Effector memory CD8-positive, alpha-beta T cell (primary cell): ENCODE measurements at regions not wholly inside any gene's neighbourhood (a gene's known extent, or its start where the extent isn't known, plus 50 kb on each side); places are given as distances from the start of the nearest gene placed in this dataset.
"Not testable (repeated sequence)": the region's sequence is repeated elsewhere in the genome, so short reads cannot be mapped to it uniquely, and the experiment has no call there.

ENCODE experiments used
- ATAC-seq: fragments of 150-1000 bp; cut with Tn5 transposase; replicated peaks from 2 replicates; pipeline ENCODE4 v1.10.0; 2021; ENCODE audit warnings: mild to moderate bottlenecking, moderate library complexity
- DNase-seq, 3 experiments: peaks; one replicate each; pipeline ENCODE4 v3.0.0; 2021
- H3K27ac Mint-ChIP-seq, 2 donors: one replicate each; pipeline ENCODE4 v1.8.0; 2022; ENCODE audit warnings: mild to moderate bottlenecking in 2 of 2, mixed read lengths in 2 of 2, moderate library complexity in 2 of 2
- H3K27me3 Mint-ChIP-seq, 2 donors: one replicate each; pipeline ENCODE4 v1.8.0; 2022; ENCODE audit warnings: mixed read lengths in 2 of 2
- H3K36me3 Mint-ChIP-seq: one replicate; pipeline ENCODE4 v1.8.0; 2022; ENCODE audit warnings: mild to moderate bottlenecking, moderate library complexity, mixed read lengths; ENCODE audit not compliant: insufficient read depth
- H3K4me1 Mint-ChIP-seq, 2 donors: one replicate each; pipeline ENCODE4 v1.8.0; 2022; ENCODE audit warnings: low read depth in 2 of 2, mixed read lengths in 2 of 2
- H3K4me3 Mint-ChIP-seq, 2 donors: one replicate each; pipeline ENCODE4 v1.8.0; 2022; ENCODE audit warnings: mild to moderate bottlenecking in 2 of 2, mixed read lengths in 2 of 2, moderate library complexity in 2 of 2
- H3K9me3 Mint-ChIP-seq, 2 donors: one replicate each; pipeline ENCODE4 v1.8.0; 2022; ENCODE audit warnings: mixed read lengths in 2 of 2

DNA sequence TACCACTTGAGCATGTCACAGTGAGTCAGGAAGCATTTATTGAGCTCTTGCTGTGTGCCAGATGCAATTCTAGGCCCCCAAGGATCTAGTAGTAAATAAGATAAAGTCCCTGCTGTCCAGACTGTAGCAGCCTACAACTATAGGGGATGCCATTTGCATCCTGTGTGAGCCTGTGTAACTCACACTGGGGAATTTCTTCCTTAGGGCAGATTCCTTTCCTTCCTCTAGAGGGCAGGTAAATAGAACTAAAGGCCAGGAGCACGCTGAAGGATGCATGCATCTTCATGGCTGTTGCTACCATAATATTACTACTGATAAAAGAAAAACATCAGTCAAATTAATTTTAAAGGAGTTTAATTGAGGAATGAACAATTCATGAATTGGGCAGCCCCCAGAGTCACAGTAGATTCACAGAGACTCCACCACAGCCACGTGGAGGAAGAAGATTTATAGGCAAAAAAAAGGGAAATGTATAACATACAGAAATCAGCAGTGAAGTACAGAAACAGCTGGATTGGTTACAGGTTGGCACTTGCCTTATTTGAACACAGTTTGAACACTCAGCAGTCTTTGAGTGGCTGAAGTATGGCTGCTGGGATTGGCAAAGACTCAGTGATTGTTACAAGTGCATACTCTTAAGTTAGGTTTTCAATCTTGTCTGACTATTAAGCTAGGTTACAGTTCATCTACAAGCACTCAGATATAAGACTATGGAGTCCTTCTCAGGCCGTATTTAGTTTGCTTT lies 98.9 kb downstream of the ACTL7B start:
- no peak for ATAC-seq
- Mint-ChIP-seq H3K36me3 (no peaks in the 10 kb centered on the region), H3K4me1 (no peaks in the 10 kb centered on the region), H3K27me3 (peaks cover 14 to 16% of the 10 kb centered on the region in 2 donors), H3K4me3 (no peak overlapping the region), H3K27ac (no peak overlapping the region), H3K9me3 (peaks cover 0 to 9% of the 10 kb centered on the region in 2 donors)
- no peak for DNase-seq

DNA sequence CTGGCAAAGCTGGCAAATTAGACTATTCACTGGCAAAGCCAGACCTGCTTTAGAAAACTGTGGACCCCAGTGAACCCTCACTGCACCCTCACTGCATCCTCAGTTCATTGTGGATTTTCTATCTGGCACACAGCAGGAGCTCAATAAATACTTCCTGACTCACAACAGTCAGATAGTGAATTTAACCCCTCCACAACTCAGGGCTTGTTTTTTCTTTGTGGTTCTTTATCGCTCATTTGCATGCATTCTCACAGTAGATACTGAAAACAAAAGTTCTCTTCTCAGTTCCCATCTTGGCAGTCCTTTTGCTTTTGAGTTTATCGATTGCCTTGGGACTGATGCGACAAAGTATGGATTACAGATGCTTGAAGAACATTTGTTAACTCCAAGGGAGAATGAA lies 99.8 kb downstream of the ACTL7B start:
- H3K27ac Mint-ChIP-seq, result no peak overlapping the region
- no peak for DNase-seq

DNA sequence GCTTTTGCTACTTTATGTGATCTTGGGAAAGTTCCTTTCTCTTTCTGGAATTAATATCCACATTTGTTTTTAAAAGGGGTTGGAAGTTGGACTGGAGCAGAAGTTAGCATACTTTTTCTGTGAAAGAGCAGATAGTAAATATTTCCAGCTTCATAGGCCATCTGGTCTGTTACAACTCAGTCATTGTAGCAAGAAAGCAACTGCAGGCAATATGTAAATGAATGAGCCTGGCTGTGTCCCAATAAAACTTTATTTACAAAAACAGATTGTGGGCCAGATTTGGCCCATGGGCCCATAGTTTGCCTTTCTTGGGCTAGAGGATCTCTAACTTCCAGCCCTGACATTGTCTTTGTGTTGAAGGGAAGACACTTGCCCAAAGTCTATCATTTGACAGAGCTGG lies 104.4 kb downstream of the ACTL7B start:
- no peak overlapping the region for H3K27ac Mint-ChIP-seq
- no peaks in the 10 kb centered on the region for H3K27me3 Mint-ChIP-seq
- H3K9me3 Mint-ChIP-seq, result peaks cover 0 to 5% of the 10 kb centered on the region in 2 donors
- H3K36me3 Mint-ChIP-seq, result no peaks in the 10 kb centered on the region
- no peak for DNase-seq
- ATAC-seq, result no peak
- H3K4me3 Mint-ChIP-seq, result no peak overlapping the region
- H3K4me1 Mint-ChIP-seq, result no peaks in the 10 kb centered on the region

More for the DNA sequence above, 99.8 kb downstream of the ACTL7B start:
- H3K36me3 Mint-ChIP-seq, result no peaks in the 10 kb centered on the region
- no peak overlapping the region for H3K4me3 Mint-ChIP-seq
- H3K27me3 Mint-ChIP-seq, result peaks cover 14 to 16% of the 10 kb centered on the region in 2 donors
- peaks cover 0 to 9% of the 10 kb centered on the region in 2 donors for H3K9me3 Mint-ChIP-seq
- ATAC-seq, result no peak
- no peaks in the 10 kb centered on the region for H3K4me1 Mint-ChIP-seq

DNA sequence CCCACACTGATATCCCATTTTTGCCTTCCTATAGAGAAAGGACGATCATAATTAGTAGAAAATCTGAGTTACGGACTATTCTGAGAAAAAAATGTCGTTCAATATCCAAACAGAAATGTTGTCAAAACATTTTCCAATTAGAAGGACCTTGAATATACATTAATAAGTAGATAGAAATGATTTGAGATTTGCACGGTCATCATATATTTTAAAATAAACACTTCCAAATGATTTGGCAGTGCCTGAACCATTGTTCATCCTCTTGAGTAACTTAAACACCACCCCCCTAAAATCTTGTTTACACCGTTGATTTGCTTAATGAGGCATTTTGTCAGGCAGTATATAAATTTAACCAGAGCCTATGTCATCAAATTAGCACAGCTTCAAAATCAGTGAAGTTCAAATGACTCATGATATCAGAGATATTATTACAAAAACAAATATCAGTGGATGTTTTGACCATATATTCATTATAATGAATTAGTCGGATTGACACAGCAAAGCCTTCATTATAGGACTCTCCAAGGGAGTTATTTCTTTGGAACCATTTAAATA lies 105.0 kb downstream of the ACTL7B start:
- Mint-ChIP-seq H3K27ac (no peak overlapping the region), H3K9me3 (peaks cover 0 to 5% of the 10 kb centered on the region in 2 donors), H3K27me3 (no peaks in the 10 kb centered on the region), H3K36me3 (no peaks in the 10 kb centered on the region), H3K4me1 (no peaks in the 10 kb centered on the region), H3K4me3 (no peak overlapping the region)
- ATAC-seq (no peak), DNase-seq (no peak)

- H3K36me3 Mint-ChIP-seq, result no peaks in the 10 kb centered on the region
- ATAC-seq, result no peak
- H3K4me1 Mint-ChIP-seq, result no peaks in the 10 kb centered on the region
- no peak overlapping the region for H3K27ac Mint-ChIP-seq
- DNase-seq, result no peak
- peaks cover 0 to 2% of the 10 kb centered on the region in 2 donors for H3K9me3 Mint-ChIP-seq
- H3K27me3 Mint-ChIP-seq, result no peaks in the 10 kb centered on the region
- H3K4me3 Mint-ChIP-seq, result no peak overlapping the region
These were observed 107.0 kb downstream of the ACTL7B start for GRCh38 chr9:108748776-108749175.

DNA sequence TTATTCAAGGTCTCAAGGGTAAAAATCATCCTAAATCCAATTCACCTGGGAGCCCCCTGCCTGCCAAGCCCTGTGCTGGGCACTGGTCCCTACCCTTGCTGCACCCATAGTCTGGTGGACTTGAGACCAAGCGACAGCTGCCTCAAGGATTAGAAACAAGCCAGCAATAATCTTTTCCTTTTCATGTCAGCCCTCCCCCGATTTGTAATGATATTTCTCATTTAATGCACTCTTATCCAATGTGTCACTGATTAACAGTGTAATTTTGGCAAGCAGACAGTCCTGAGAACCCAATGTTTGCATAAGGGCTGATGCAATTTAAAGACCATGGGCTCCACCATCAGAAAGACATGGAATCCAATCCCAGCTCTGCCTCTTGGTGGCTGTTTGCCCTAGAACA lies 108.9 kb downstream of the ACTL7B start:
- Mint-ChIP-seq H3K4me1 (no peaks in the 10 kb centered on the region), H3K9me3 (peaks cover 0 to 3% of the 10 kb centered on the region in 2 donors), H3K27ac (no peak overlapping the region), H3K27me3 (no peaks in the 10 kb centered on the region), H3K4me3 (no peak overlapping the region), H3K36me3 (no peaks in the 10 kb centered on the region)
- ATAC-seq (no peak), DNase-seq (no peak)

DNA sequence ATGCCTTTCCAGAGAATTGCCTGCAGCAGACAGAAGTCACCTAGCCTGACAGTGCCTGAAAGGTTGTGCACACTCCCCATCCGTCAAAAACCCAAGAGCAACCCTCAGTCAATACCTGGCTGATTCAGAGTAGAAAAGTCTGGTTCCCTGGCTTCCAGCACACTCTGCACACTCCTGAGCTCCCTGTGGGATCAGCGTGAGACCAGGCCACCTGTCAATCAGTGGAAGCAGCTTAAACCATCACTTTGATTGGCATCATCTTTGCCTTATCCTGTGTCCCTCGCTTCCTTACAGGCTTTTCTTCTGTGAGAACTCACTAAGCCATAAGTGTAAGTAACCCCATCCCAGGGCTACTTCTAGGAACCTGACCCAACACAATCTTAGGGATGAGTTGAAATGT lies 109.8 kb downstream of the ACTL7B start:
- Mint-ChIP-seq H3K4me1 (no peaks in the 10 kb centered on the region), H3K9me3 (peaks cover 0 to 3% of the 10 kb centered on the region in 2 donors), H3K27me3 (no peaks in the 10 kb centered on the region), H3K36me3 (no peaks in the 10 kb centered on the region), H3K27ac (no peak overlapping the region), H3K4me3 (no peak overlapping the region)
- DNase-seq, result no peak
- no peak for ATAC-seq

DNA sequence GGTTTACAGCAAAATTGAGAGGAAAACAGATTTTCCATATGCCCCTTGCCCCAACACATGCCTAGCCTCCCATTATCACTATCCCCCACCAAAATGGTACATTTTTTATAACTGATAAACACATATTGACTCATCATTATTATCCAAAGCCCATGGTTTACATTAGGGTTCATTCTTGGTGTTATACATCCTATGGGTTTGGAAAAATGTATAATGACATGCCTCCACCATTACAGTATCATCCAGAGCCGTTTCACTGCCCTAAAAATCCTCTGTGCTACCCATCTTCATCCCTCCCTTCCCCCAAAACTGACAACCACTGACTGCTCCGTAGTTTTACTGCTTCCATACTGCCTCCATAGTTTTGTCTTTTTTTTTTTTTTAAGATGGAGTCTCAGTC lies 111.1 kb downstream of the ACTL7B start:
- Mint-ChIP-seq H3K9me3 (peaks cover 0 to 3% of the 10 kb centered on the region in 2 donors), H3K4me1 (no peaks in the 10 kb centered on the region), H3K4me3 (no peak overlapping the region), H3K27ac (no peak overlapping the region), H3K36me3 (no peaks in the 10 kb centered on the region), H3K27me3 (no peaks in the 10 kb centered on the region)
- ATAC-seq, result no peak
- no peak for DNase-seq

DNA sequence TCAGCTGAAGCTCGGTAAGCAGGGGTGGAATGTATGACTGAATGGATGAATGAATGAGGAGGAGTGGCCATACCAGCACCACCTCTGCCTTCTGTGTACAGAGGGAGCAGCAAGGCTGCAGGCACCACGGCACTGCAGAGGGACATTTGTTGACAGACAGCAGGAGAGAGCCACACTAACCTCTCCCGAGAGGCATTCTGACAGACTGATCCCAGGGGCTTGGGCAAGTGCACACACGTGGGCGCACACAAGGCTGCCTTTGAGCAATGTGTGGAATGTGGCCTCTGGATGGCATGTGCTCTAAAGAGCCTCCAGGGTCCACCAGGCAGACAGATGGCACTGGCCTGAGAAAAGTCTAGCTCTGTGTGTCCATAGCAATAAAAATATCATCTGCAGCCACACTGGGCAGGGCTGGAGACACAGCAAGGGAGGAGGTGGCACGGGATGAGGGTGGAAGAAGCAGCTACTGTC lies 111.8 kb downstream of the ACTL7B start:
- Mint-ChIP-seq H3K27me3 (no peaks in the 10 kb centered on the region), H3K4me3 (no peak overlapping the region), H3K4me1 (no peaks in the 10 kb centered on the region), H3K27ac (no peak overlapping the region), H3K9me3 (peaks cover 0 to 3% of the 10 kb centered on the region in 2 donors), H3K36me3 (no peaks in the 10 kb centered on the region)
- no peak for ATAC-seq
- DNase-seq, result no peak

GRCh38 chr9:108743416-108743815 lies 112.4 kb downstream of the ACTL7B start:
- no peak for ATAC-seq
- H3K36me3 Mint-ChIP-seq, result no peaks in the 10 kb centered on the region
- no peak for DNase-seq
- no peaks in the 10 kb centered on the region for H3K27me3 Mint-ChIP-seq
- H3K27ac Mint-ChIP-seq, result no peak overlapping the region
- H3K4me3 Mint-ChIP-seq, result no peak overlapping the region
- H3K9me3 Mint-ChIP-seq, result peaks cover 0 to 3% of the 10 kb centered on the region in 2 donors
- no peaks in the 10 kb centered on the region for H3K4me1 Mint-ChIP-seq

GRCh38 chr9:108742191-108742590 lies 113.6 kb downstream of the ACTL7B start:
- no peak for ATAC-seq
- H3K4me1 Mint-ChIP-seq, result no peaks in the 10 kb centered on the region
- no peaks in the 10 kb centered on the region for H3K36me3 Mint-ChIP-seq
- no peak overlapping the region for H3K27ac Mint-ChIP-seq
- no peak overlapping the region for H3K4me3 Mint-ChIP-seq
- no peaks in the 10 kb centered on the region for H3K27me3 Mint-ChIP-seq
- H3K9me3 Mint-ChIP-seq, result peaks cover 0 to 3% of the 10 kb centered on the region in 2 donors
- no peak for DNase-seq

- H3K9me3 Mint-ChIP-seq, DNase-seq, H3K36me3 Mint-ChIP-seq, H3K4me3 Mint-ChIP-seq, H3K27me3 Mint-ChIP-seq, ATAC-seq, H3K4me1 Mint-ChIP-seq, H3K27ac Mint-ChIP-seq: not testable (repeated sequence)
These were observed 124.5 kb downstream of the ACTL7B start for GRCh38 chr9:108731292-108731691.

DNA sequence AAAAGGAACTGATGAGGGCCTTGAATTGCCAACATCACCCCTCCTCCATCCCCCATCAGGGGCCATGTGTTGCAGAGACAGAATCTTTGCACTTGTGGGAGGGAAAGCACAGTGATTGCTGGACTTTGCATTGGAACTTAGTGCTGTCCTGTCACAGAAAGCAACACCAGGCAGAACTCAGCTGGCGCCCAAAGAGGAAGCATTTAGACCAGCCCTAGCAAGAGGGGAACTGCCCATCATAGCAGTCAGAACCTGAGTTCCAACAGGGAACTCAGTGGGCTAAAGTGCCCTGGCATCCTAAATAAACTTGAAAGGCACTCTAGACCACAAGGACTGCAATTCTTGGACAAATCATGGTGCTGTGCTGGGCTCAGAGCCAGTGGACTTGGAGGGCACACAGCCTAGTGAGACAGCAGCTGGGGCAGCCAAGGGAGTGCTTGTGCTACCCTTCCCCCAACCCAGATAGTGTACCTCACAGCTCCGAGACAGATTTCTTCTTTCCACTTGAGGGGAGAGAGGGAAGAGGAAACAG lies 128.1 kb downstream of the ACTL7B start:
- Mint-ChIP-seq H3K4me1 (no peaks in the 10 kb centered on the region), H3K9me3 (no peaks in the 10 kb centered on the region), H3K27me3 (peaks cover 0 to 8% of the 10 kb centered on the region in 2 donors), H3K27ac (no peak overlapping the region), H3K36me3 (peaks cover 3% of the 10 kb centered on the region), H3K4me3 (no peak overlapping the region)
- no peak for DNase-seq
- no peak for ATAC-seq

DNA sequence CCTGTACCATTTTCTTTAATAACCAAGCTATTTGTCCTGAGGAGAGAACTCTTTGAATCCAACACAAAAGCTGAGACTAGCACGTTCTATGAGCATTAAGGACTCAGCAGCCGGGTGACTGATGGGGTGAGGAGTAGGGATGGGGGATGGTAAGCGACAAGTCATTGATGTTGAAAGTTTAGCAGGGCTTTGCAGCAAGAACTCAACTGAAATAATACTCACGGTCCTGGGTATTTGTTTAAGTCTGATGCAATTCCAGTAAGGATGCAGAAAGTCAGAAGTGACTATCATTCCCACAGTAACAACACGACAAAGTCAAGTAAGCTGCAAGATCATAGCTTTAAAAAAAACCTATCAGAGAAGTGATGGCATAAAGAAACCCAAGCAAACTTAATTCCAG lies 131.1 kb downstream of the ACTL7B start:
- no peak for DNase-seq
- H3K27me3 Mint-ChIP-seq, result peaks cover 0 to 8% of the 10 kb centered on the region in 2 donors
- ATAC-seq, result no peak
- no peak overlapping the region for H3K27ac Mint-ChIP-seq
- H3K9me3 Mint-ChIP-seq, result no peaks in the 10 kb centered on the region
- peaks cover 2% of the 10 kb centered on the region for H3K36me3 Mint-ChIP-seq
- H3K4me3 Mint-ChIP-seq, result no peak overlapping the region
- no peaks in the 10 kb centered on the region for H3K4me1 Mint-ChIP-seq
